ENCODE measurements at regions not wholly inside any gene's neighbourhood (a gene's known extent, or its start where the extent isn't known, plus 50 kb on each side); places are given as distances from the start of the nearest gene placed in this dataset.

GRCh38 chr1:100626397-100626796 is 88.5 kb downstream of the GPR88 start:
- TF ChIP-seq CTCF (IDR thresholded peaks at IDR 0.05; ENCODE audit: borderline replicate concordance, extremely low read depth, low read length, poor library complexity, severe bottlenecking) (no peak), EZH2 (IDR thresholded peaks at IDR 0.05; ENCODE audit: borderline replicate concordance, low read depth, low read length, severe bottlenecking) (no peak)

All from DND-41 (cell line).